Urothelium cell line (cell line): ENCODE measurements at regions not wholly inside any gene's neighbourhood (a gene's known extent, or its start where the extent isn't known, plus 50 kb on each side); places are given as distances from the start of the nearest gene placed in this dataset.

Experiments used
- DNase-seq: peaks from one replicate; pipeline ENCODE4 v3.0.0; 2011; ENCODE audit warnings: low spot score, mixed read lengths
- FAIRE-seq: peaks from 2 replicates; lab custom pipeline; 2011; peaks lifted over from hg19 to GRCh38; lab: Jason Lieb, UNC

DNA sequence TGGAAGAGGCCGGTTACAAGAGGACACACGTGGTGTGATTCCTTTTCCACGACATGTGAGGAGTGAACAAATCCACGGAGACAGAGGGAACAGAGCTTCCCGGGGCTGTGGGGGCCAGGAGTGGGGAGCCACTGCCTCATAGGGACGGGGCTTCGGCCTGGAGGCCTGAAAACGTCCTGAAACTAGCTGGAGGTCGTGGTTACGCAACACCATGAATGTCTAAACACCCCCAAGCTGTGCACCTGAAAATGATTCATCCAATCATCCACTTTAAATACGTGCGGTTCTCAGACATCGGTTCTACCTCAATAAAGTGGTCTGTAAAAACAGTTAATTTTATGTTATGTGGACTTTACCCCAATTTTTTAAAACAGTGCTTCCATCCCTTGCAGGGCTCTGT is 65.3 kb upstream of the PPP1R26 start:
- DNase-seq, result no peak
- FAIRE-seq, result no peak

DNA sequence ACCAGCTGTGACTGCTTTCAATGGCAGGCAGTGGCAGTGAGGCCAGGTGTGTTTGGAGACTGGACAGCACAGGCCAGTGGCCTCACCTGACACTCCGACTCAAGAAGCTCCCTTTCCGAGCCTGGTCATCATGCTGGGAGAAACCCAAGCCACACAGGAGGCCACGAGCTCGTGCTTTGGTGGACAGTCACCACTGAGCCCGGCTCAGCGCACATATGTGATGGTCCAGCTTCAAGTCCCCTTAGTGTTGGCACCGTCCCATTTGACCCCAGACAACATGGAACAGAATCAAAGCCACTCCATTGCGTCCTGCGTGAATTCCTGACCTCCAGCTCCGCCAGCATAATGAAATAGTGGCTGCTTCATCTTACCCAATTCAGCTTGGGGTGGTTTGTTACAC is 64.0 kb upstream of the PPP1R26 start:
- DNase-seq, result no peak
- no peak for FAIRE-seq

DNA sequence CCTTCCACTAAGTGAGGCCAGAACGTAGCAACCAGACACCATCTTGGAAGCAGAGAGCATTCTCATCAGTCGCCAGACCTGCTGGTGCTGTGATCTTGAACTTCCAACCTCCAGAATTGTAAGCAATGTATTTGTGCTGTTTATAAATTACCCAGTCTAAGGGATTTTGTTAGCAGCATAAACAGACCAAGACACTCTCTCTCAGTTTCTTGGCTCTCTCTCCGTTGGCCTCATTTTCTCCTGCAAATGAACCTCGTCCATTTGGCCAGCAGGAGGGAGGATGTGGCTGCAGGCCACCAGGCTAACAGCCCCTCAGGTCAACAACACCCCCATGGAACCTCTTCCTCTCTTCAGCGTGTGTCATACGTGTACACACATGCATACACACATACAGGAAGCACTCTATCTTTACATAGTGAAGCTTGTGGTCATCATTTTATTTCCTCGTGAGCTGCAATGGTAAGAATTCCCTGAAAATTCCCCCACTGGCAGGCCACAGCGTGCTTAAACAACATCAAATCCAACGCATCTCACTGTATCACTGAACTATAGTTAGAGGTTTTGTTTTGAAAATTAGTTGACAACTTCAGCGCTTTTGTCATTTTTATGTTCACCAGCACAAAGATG is 62.8 kb upstream of the PPP1R26 start:
- DNase-seq (no peak), FAIRE-seq (no peak)

DNA sequence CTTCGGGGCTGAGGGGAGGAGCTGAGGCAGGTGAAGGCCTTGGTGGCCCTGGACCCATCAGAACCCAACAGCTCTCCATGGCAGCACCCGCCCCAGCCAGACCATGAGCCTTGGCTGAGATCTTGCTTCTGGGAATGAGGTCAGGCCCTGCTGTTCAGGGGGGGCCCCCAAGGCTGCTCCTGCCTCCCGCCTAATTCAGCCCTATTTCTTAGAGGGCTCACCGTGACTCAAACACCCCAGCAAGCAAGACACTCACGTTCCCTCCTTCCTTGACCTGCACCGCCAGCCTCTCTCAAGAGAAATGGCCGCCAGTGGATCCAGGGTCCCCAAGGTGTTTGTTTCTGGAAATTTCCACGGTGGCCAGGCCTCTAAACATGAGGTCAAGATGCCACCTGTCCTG is 61.4 kb upstream of the PPP1R26 start:
- FAIRE-seq (no peak), DNase-seq (no peak)

DNA sequence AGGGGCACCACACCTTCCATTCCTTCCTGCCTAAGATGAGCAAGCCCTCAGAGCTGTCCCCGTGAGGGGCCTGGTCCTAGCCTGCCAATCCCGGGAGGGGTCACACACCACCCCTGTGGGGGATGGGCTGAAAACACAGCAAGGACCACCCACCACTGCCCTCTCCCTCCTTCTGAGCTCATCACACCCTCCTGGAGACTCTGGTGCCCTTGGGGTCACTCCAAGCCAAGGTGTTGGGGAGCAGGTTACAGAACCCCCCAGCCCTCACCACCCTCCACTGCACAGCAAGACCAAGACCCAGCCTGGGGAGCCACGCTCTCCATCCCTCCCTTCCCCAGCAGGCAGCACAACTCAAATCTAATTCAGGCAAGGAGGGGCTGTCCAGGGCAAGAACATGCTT is 60.5 kb upstream of the PPP1R26 start:
- no peak for FAIRE-seq
- no peak for DNase-seq

DNA sequence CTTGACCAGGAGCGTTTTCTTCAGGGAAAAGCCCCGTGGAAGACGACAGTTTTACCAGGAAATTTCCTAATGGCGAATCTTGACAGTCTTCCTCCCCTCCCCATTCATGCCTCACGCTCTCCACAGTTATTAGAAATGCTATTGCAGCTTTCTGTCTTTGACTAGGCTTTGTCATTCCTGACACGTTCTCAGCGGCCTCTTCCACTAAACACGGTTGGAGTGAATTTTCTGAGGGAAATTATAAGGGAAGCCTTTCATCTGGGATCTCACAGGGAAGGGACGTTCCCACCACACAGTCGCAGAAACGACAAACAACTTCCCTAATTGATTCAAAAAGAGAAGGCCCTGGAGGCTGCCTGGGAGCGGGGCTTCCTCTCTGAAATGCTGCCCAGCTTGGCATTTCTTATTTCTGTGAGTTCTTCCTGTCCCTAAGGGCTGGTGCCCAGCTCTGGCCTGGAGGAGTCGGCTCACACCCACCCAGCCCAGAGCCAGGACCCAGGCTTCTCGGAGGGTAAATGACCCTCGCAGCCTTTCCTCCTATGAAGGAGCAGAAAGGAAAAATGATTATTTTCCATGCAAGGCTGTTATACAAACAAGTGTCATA is 57.1 kb upstream of the PPP1R26 start:
- no peak for FAIRE-seq
- DNase-seq, result no peak

DNA sequence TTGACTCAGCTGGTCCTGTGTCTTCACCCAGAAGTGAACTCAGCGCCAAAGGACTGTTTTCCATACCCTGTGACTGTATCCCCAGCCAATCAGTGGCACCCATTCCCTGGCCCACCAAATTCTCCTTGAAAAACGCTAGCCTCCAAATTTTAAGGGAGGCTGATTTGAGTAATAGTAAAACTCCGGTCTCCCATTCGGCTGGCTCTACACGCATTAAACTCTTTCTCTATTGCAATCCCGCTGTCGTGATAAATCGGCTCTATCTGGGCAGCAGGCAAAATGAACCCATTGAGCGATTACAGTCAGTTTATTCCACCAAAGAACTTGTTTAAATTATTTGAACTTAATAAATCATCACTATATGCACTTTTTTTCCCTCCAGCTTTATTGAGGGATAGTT is 55.9 kb upstream of the PPP1R26 start:
- no peak for FAIRE-seq
- no peak for DNase-seq
